PC-3 (cell line): ENCODE measurements at regions not wholly inside any gene's neighbourhood (a gene's known extent, or its start where the extent isn't known, plus 50 kb on each side); places are given as distances from the start of the nearest gene placed in this dataset.

Experiments
- ATAC-seq: fragments of 200-7000 bp; cut with Tn5 transposase; 2 replicates; pipeline ENCODE4 v1.9.1; 2020; ENCODE audit warnings: mild to moderate bottlenecking, moderate library complexity
- BruUV-seq: library from RNA; stranded (reverse); fragments of 400-500 nt; replicated peaks from 2 replicates; lab custom pipeline; 2021; lab: Mats Ljungman, UMichigan
- CTCF ChIA-PET: fragments of 300-600 bp; sonication (Branson Sonifier 250); formaldehyde crosslinking; loops from one replicate; lab custom pipeline; 2022; ENCODE audit warnings: antibody characterized with exemption; lab: Charles Lee
- POLR2A ChIA-PET: fragments of 300-600 bp; sonication (Branson Sonifier 250); formaldehyde crosslinking; loops from one replicate; lab custom pipeline; 2022; ENCODE audit warnings: antibody characterized with exemption; ENCODE audit not compliant: unreplicated experiment; lab: Charles Lee
- DNase-seq: peaks from one replicate; pipeline ENCODE4 v3.0.0-alpha.2; 2015
- H2AFZ ChIP-seq: fragments of 300-600 bp; sonication (generic); 2 replicates; pipeline ENCODE4 v1.6.0; 2016; ENCODE audit warnings: antibody characterized with exemption, low read length
- H3F3A ChIP-seq: fragments of 300-600 bp; sonication (generic); one replicate; pipeline ENCODE4 v1.6.0; 2017; ENCODE audit warnings: antibody characterized with exemption, low read length, control low read depth, mild to moderate bottlenecking; ENCODE audit not compliant: unreplicated experiment
- H3K27ac ChIP-seq: fragments of 300-600 bp; sonication (generic); 2 replicates; pipeline ENCODE4 v1.5.1; 2016; ENCODE audit warnings: mild to moderate bottlenecking, low read length
- H3K27me3 ChIP-seq: fragments of 300-600 bp; sonication (generic); 2 replicates; pipeline ENCODE4 v1.6.1; 2016; ENCODE audit warnings: low read length, mixed read lengths
- H3K36me3 ChIP-seq: fragments of 300-600 bp; sonication (generic); 2 replicates; pipeline ENCODE4 v1.6.1; 2016; ENCODE audit warnings: low read depth, mixed run types, low read length, mixed read lengths
- H3K4me1 ChIP-seq: fragments of 300-600 bp; sonication (generic); 2 replicates; pipeline ENCODE4 v1.5.1; 2016; ENCODE audit warnings: low read length; ENCODE audit not compliant: insufficient read depth
- H3K4me2 ChIP-seq: fragments of 300-600 bp; sonication (generic); 2 replicates; pipeline ENCODE4 v1.6.0; 2016; ENCODE audit warnings: low read length
- H3K4me3 ChIP-seq: fragments of 300-600 bp; sonication (generic); 2 replicates; pipeline ENCODE4 v1.5.1; 2016; ENCODE audit warnings: mild to moderate bottlenecking, low read length, mixed read lengths
- H3K79me2 ChIP-seq: fragments of 300-600 bp; sonication (generic); 2 replicates; pipeline ENCODE4 v1.6.1; 2017; ENCODE audit warnings: low read length, mixed read lengths
- H3K9ac ChIP-seq: fragments of 300-600 bp; sonication (generic); 2 replicates; pipeline ENCODE4 v1.6.0; 2016; ENCODE audit warnings: mild to moderate bottlenecking, low read length
- H3K9me2 ChIP-seq: fragments of 300-600 bp; sonication (generic); replicated peaks from 2 replicates; pipeline ENCODE4 v1.6.1; 2016; ENCODE audit warnings: mixed run types, low read length, mixed read lengths
- H3K9me3 ChIP-seq: fragments of 300-600 bp; sonication (generic); 2 replicates; pipeline ENCODE4 v1.6.1; 2016; ENCODE audit warnings: low read length, mixed read lengths
- H4K20me1 ChIP-seq: fragments of 300-600 bp; sonication (generic); 2 replicates; pipeline ENCODE4 v1.6.1; 2016; ENCODE audit warnings: low read length, mixed read lengths
- CTCF ChIP-seq: fragments of 300-600 bp; sonication (generic); conservative IDR thresholded peaks from 2 replicates; pipeline ENCODE4 v1.5.1; 2017; ENCODE audit warnings: antibody characterized with exemption, low read depth, mild to moderate bottlenecking, low read length
- EZH2 ChIP-seq: fragments of 300-600 bp; sonication (generic); IDR thresholded peaks from one replicate; pipeline ENCODE4 v1.6.1; 2017; ENCODE audit warnings: antibody characterized with exemption, mild to moderate bottlenecking, low read length; ENCODE audit not compliant: unreplicated experiment
- EZH2phosphoT487 ChIP-seq: fragments of 300-600 bp; sonication (generic); IDR thresholded peaks from 2 replicates; pipeline ENCODE4 v1.6.1; 2018; ENCODE audit warnings: mild to moderate bottlenecking, antibody characterized with exemption, low read length, borderline replicate concordance
- intact Hi-C: fragments of 100-400 bp; cut with micrococcal nuclease; formaldehyde crosslinking; loops from 2 replicates; pipeline ENCODE4 v1.9.0; 2023

GRCh38 chr2:17115042-17115441 is 403.2 kb downstream of the RAD51AP2 start:
- H2AFZ ChIP-seq = no peak overlapping the region
- intact Hi-C loops = no loop called here
- ChIA-PET CTCF (no interaction called here), POLR2A (no interaction called here)
- no peak overlapping the region for H3K4me3 ChIP-seq
- no peak for DNase-seq
- H3K27me3 ChIP-seq = no peaks in the 10 kb centered on the region
- no peaks in the 10 kb centered on the region for H4K20me1 ChIP-seq
- BruUV-seq = no TSS peak
- H3K27ac ChIP-seq = no peak overlapping the region
- H3K9me2 ChIP-seq = no peaks in the 10 kb centered on the region
- TF ChIP-seq CTCF = no peak
- TF ChIP-seq EZH2 = no peak
- no peak for TF ChIP-seq EZH2phosphoT487
- H3K36me3 ChIP-seq = no peaks in the 10 kb centered on the region
- no peaks in the 10 kb centered on the region for H3K79me2 ChIP-seq
- no peak overlapping the region for H3K4me2 ChIP-seq
- ATAC-seq = no peak
- H3K9me3 ChIP-seq = peaks cover 11% of the 10 kb centered on the region; the same call in 1 of the 2 replicates
- H3F3A ChIP-seq = no peaks in the 10 kb centered on the region
- H3K9ac ChIP-seq = no peak overlapping the region
- H3K4me1 ChIP-seq = no peaks in the 10 kb centered on the region

GRCh38 chr2:17107871-17108270 is 410.4 kb downstream of the RAD51AP2 start:
- Histone ChIP-seq H3K27me3 (no peaks in the 10 kb centered on the region), H3K79me2 (no peaks in the 10 kb centered on the region), H3F3A (no peaks in the 10 kb centered on the region), H3K9ac (no peak overlapping the region), H3K27ac (no peak overlapping the region), H3K9me3 (0 out of 2 replicates have a peak, but pooled peaks cover 9% of the 10 kb centered on the region), H3K4me1 (no peaks in the 10 kb centered on the region), H2AFZ (no peak overlapping the region), H3K4me3 (no peak overlapping the region), H3K4me2 (no peak overlapping the region), H3K9me2 (no peaks in the 10 kb centered on the region), H4K20me1 (no peaks in the 10 kb centered on the region), H3K36me3 (no peaks in the 10 kb centered on the region)
- POLR2A ChIA-PET = no interaction called here
- no peak for ATAC-seq
- TF ChIP-seq CTCF (no peak), EZH2phosphoT487 (no peak), EZH2 (no peak)
- DNase-seq = no peak
- CTCF ChIA-PET = no interaction called here
- no TSS peak for BruUV-seq
- intact Hi-C loops = no loop called here

- Histone ChIP-seq H3K36me3 (no peaks in the 10 kb centered on the region), H3K9me2 (no peaks in the 10 kb centered on the region), H3K4me1 (no peaks in the 10 kb centered on the region), H3K27me3 (no peaks in the 10 kb centered on the region), H3K4me2 (no peak overlapping the region), H3K79me2 (no peaks in the 10 kb centered on the region), H3F3A (no peaks in the 10 kb centered on the region), H3K9me3 (0 out of 2 replicates have a peak, but pooled peaks cover 11% of the 10 kb centered on the region), H3K27ac (no peak overlapping the region), H2AFZ (no peak overlapping the region), H3K9ac (no peak overlapping the region), H4K20me1 (no peaks in the 10 kb centered on the region), H3K4me3 (no peak overlapping the region)
- no TSS peak for BruUV-seq
- ChIA-PET CTCF (no interaction called here), POLR2A (no interaction called here)
- ATAC-seq = no peak
- DNase-seq = no peak
- TF ChIP-seq EZH2 = no peak
- TF ChIP-seq CTCF = no peak
- no peak for TF ChIP-seq EZH2phosphoT487
- intact Hi-C loops = no loop called here
Measured at GRCh38 chr2:17107151-17107550, 411.1 kb downstream of the RAD51AP2 start.
